ENCODE measurements at regions not wholly inside any gene's neighbourhood (a gene's known extent, or its start where the extent isn't known, plus 50 kb on each side); places are given as distances from the start of the nearest gene placed in this dataset.
A peak's percentile ranks its signal among the peaks of the same experiment; 100 is the strongest.

DNA sequence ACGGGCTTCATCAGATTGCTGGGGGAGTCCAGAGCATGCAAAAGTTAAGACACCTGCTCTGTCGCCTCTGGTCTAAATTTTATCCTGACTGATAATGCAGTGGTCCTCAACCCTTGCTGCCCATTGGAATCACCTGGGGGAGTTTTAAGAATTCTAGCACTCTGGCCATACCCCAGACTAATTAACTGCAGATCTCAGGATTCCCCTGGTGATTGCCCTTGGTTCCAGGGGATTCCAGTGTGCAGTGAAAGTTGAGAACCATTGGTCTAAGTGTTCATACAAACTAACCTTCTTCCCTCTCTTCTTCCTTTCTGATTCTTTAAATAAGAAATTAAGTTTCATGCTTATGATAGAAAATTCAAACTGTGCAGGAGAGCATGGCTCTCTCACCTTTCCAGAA lies 105.7 kb upstream of the MGAT5 start:
- H3K4me3 Mint-ChIP-seq: no peak overlapping the region
- no peaks in the 10 kb centered on the region for H3K27me3 Mint-ChIP-seq
- no peak overlapping the region for H3K27ac Mint-ChIP-seq
- H3K36me3 Mint-ChIP-seq: peaks cover 11% of the 10 kb centered on the region
- H3K9me3 Mint-ChIP-seq (ENCODE audit: low read depth): no peaks in the 10 kb centered on the region
- H3K4me1 Mint-ChIP-seq (ENCODE audit: low read depth): peaks cover 54% of the 10 kb centered on the region

DNA sequence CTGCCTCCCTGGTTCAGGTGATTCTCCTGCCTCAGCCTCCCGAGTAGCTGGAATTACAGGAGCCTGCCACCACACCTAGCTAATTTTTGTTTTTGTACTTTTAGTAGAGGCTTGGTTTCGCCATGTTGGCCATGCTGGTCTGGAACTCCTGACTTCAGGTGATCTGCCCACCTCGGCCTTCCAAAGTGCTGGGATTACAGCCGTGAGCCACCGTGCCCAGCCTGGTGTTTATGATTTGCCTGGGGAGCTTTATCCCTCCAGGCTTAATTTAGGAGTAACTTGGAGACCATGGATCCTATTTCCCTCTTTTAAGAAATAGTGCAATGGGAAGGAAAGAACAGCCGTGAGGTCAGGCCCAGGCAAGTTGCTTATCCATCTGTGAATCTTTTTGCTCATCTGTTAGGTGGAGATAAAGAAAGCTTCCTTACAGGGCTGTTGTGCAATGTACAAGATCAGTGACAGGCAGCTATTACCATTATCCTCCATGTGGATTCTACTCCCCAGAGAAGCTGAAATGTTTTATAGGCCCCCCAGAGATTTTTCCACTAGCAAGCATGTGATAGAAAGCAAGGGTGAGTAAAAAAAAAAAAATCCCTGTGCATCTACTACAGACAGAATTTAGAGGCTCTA lies 104.9 kb upstream of the MGAT5 start:
- H3K4me3 Mint-ChIP-seq: no peak overlapping the region
- H3K36me3 Mint-ChIP-seq: peaks cover 8% of the 10 kb centered on the region
- no peaks in the 10 kb centered on the region for H3K9me3 Mint-ChIP-seq (ENCODE audit: low read depth)
- peak overlapping the region; percentile 24 for H3K27ac Mint-ChIP-seq
- no peaks in the 10 kb centered on the region for H3K27me3 Mint-ChIP-seq
- peaks cover 46% of the 10 kb centered on the region for H3K4me1 Mint-ChIP-seq (ENCODE audit: low read depth)

DNA sequence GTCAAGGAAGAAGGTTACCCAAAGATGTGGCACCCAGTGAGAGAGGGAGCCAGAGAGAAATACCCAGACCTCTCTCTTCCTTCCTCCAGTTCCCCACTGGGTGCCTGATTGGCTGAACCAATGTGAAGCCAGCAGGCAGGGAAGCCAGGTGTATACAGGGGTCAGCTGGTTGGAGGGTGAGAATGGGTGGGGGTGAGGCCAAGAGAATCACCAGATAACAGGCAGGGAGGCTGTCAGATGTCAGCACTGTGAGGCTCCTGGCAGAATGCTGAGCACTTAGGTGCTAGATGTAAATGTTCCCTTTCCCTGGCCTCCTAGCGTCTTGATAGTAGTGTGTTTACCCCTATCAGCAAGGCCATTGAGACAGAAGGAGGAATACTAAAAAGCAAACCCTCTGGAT lies 104.0 kb upstream of the MGAT5 start:
- H3K9me3 Mint-ChIP-seq (ENCODE audit: low read depth): no peaks in the 10 kb centered on the region
- H3K36me3 Mint-ChIP-seq: peaks cover 10% of the 10 kb centered on the region
- no peaks in the 10 kb centered on the region for H3K27me3 Mint-ChIP-seq
- peaks cover 45% of the 10 kb centered on the region for H3K4me1 Mint-ChIP-seq (ENCODE audit: low read depth)
- H3K4me3 Mint-ChIP-seq: no peak overlapping the region
- H3K27ac Mint-ChIP-seq: no peak overlapping the region

DNA sequence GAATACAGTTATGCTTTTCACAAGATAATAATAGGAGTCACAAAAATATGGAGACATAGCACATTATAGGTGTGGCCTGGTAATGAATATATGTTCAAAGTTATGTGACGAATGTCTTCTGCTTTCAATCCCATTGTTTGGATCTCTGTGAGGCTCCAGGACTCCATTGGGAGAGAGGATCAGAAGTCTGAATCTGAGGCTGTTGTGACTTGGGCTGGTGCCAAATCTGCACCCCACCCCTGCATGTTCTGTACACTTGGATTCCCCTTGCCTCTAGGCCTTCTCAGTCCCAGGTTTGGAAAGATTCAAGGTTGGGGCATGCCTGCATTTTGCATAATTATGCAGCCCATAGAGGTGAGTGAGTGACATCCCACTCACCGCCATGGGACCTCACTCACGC lies 103.1 kb upstream of the MGAT5 start:
- no peaks in the 10 kb centered on the region for H3K27me3 Mint-ChIP-seq
- peaks cover 14% of the 10 kb centered on the region for H3K36me3 Mint-ChIP-seq
- H3K4me3 Mint-ChIP-seq: no peak overlapping the region
- peaks cover 43% of the 10 kb centered on the region for H3K4me1 Mint-ChIP-seq (ENCODE audit: low read depth)
- no peak overlapping the region for H3K27ac Mint-ChIP-seq
- no peaks in the 10 kb centered on the region for H3K9me3 Mint-ChIP-seq (ENCODE audit: low read depth)

DNA sequence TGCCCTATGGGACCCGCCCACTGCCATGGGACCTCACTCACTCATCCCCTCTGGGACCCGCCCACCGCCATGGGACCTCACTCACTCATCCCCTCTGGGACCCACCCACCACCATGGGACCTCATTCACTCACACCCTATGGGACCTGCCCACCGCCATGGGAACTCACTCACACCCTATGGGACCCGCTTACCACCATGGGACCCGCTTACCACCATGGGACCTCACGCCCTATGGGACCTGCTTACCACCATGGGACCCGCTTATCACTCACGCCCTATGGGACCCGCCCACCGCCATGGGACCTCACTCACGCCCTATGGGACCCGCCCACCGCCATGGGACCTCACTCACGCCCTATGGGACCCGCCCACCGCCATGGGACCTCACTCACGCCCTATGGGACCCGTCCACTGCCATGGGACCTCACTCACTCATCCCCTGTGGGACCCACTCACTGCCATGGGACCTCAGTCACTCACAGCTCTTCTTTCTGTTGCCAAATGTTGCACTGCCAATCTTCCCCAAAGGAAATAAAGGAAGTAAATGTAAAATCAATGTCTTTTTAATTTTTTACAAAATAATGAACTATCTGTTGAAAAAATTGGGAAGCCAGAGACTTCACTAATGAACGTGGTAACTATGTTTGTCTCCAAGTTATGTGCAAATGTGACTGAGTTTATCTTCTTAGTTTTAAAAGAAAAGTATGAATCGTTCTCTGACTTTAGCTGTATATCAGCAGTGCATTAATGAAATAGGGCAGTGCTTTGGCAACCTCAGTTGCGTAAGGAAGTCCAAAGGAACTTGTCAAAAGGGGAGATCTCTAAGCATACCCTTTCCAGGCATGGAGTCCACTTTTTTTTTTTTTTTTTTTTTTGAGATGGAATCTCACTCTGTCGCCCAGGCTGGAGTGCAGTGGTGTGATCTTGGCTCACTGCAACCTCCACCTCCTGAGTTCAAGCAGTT lies 101.5 kb upstream of the MGAT5 start:
- H3K27me3 Mint-ChIP-seq: no peaks in the 10 kb centered on the region
- H3K36me3 Mint-ChIP-seq: peaks cover 20% of the 10 kb centered on the region
- no peak overlapping the region for H3K4me3 Mint-ChIP-seq
- no peaks in the 10 kb centered on the region for H3K9me3 Mint-ChIP-seq (ENCODE audit: low read depth)
- H3K4me1 Mint-ChIP-seq (ENCODE audit: low read depth): peaks cover 40% of the 10 kb centered on the region
- no peak overlapping the region for H3K27ac Mint-ChIP-seq

DNA sequence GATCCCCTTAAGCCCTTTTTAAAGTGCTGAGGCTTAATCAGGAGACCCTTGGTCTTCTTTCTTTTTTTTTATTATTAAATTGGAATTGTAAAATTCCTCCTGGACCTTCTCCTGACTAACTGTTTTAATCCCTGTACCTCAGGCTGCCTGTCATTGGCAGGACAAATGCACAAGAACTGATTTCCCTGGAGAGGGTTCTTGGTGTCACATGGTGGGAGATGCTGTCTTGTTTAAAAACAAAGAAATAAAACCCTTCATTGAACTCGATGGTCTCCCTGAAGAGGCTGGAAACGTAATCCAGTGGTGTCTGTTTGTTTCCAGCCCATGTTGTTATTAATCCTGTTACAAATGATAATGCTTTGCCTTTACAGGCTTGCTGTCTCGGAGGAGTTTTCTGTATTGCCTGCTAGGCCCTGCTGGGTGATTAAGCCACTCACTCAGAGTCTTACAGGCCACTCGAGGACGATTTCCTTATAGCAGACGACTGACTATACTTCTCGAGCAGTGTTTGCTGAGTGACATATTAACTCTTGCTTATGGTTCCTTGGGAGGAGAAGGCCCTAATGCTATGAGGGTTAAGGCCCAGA lies 100.5 kb upstream of the MGAT5 start:
- peaks cover 35% of the 10 kb centered on the region for H3K4me1 Mint-ChIP-seq (ENCODE audit: low read depth)
- H3K27ac Mint-ChIP-seq: no peak overlapping the region
- H3K27me3 Mint-ChIP-seq: no peaks in the 10 kb centered on the region
- peaks cover 20% of the 10 kb centered on the region for H3K36me3 Mint-ChIP-seq
- no peaks in the 10 kb centered on the region for H3K9me3 Mint-ChIP-seq (ENCODE audit: low read depth)
- H3K4me3 Mint-ChIP-seq: no peak overlapping the region

DNA sequence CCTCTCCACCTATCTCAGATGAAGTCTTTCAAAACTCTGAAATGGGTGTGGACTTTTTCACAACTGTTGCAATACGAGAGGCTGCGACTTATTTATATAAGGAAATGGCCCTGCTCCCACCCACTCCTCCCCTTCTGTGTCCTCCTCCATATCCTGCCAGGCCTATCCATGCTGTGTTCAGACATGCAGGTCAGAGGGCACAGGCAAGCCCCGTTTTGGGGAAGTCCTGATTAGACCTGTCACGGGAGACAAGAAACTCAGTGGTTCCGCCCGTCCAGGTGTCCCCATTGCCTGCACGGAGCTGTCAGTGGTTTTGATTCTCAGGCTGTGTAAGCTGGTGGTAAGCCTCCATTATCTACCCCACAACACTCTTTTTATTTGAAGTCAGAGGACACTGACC lies 99.6 kb upstream of the MGAT5 start:
- H3K27ac Mint-ChIP-seq: no peak overlapping the region
- no peaks in the 10 kb centered on the region for H3K9me3 Mint-ChIP-seq (ENCODE audit: low read depth)
- H3K4me3 Mint-ChIP-seq: no peak overlapping the region
- H3K36me3 Mint-ChIP-seq: peaks cover 20% of the 10 kb centered on the region
- no peaks in the 10 kb centered on the region for H3K27me3 Mint-ChIP-seq
- H3K4me1 Mint-ChIP-seq (ENCODE audit: low read depth): peaks cover 36% of the 10 kb centered on the region

DNA sequence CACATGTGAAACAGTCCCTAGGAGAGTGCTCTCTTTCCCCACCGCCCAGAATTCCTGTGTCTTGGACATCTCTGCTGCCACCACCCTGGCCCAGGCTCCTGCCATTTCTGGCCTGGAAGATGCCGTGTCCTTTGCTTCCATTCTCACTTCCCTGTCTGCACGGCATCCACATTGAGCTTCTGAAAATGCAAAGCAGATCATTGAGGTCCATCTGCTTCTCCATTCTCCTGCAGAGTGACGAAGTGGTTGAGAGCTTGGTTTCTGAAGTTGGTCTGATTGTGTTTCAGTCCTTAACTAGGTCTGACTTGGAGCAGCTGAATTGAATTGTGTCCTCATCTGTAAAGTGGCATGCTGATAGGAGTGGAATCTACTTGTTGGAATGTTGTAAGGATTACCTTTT lies 98.7 kb upstream of the MGAT5 start:
- H3K9me3 Mint-ChIP-seq (ENCODE audit: low read depth): no peaks in the 10 kb centered on the region
- no peak overlapping the region for H3K4me3 Mint-ChIP-seq
- peaks cover 37% of the 10 kb centered on the region for H3K4me1 Mint-ChIP-seq (ENCODE audit: low read depth)
- H3K27ac Mint-ChIP-seq: peak overlapping the region; percentile 22
- H3K27me3 Mint-ChIP-seq: no peaks in the 10 kb centered on the region
- peaks cover 20% of the 10 kb centered on the region for H3K36me3 Mint-ChIP-seq

DNA sequence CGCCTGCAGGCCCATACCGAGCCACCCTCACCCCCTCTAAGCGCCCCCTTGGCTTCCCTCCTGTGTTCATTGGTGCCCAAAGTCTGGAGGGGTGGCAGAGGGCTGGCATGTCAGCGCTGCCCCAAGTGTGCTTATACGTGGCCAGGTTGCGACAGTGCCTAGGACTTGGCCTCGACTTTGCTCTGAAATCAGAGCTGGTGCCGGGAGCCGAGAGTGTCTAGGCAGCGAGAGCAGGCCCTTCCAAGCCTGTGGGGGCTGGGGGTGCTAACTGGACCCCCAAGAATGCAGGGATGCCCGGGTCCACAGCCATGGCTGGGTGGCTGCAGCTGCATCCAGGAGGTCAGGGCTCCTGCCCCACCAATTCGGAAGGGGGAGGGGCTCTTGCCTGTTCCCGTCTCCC lies 95.6 kb upstream of the MGAT5 start:
- peaks cover 14% of the 10 kb centered on the region for H3K36me3 Mint-ChIP-seq
- no peak overlapping the region for H3K4me3 Mint-ChIP-seq
- H3K27ac Mint-ChIP-seq: no peak overlapping the region
- no peaks in the 10 kb centered on the region for H3K9me3 Mint-ChIP-seq (ENCODE audit: low read depth)
- H3K4me1 Mint-ChIP-seq (ENCODE audit: low read depth): peaks cover 65% of the 10 kb centered on the region
- H3K27me3 Mint-ChIP-seq: no peaks in the 10 kb centered on the region

DNA sequence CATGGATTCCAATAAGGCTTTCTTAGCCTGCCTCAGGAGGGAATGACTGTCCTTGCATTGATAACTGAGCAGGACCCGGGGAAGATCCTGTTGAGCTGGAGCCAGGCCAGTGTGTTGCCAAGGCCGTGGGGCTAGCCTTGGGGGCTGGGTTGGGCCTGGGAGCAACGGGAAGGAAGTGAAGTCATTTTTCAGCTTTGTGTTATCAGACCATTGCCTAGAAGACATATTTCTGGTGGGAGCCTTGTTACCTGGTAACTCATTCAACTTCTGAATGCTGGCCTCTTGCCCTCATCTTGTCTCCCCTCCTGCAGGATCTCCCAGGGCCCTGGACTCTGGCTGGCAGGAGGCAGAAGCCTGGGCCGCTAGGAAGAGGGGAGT lies 92.7 kb upstream of the MGAT5 start:
- Mint-ChIP-seq H3K27ac (no peak overlapping the region), H3K4me1 (ENCODE audit: low read depth) (peaks cover 74% of the 10 kb centered on the region), H3K36me3 (peaks cover 4% of the 10 kb centered on the region), H3K9me3 (ENCODE audit: low read depth) (no peaks in the 10 kb centered on the region), H3K27me3 (no peaks in the 10 kb centered on the region), H3K4me3 (no peak overlapping the region)

DNA sequence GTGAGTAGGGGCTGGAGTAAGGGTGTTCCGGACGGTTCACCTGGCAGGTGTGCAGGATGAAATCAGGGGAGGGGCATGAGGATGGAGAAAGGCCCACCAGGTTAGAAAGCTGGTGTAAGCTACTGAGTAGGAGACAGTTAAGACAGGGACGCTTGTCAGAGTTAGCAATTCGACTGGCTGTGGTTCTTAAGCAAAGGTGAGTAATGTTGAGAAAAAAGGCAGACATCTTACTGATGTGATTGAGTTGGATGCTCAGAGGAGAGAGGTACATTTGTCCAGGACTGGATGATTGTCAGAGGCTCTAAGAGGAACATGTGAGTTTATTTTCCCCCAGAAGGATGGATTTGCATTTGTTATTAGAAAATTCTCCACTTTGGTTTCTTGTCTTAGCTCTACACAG lies 90.5 kb upstream of the MGAT5 start:
- H3K4me1 Mint-ChIP-seq (ENCODE audit: low read depth): peaks cover 85% of the 10 kb centered on the region
- peaks cover 2% of the 10 kb centered on the region for H3K36me3 Mint-ChIP-seq
- no peaks in the 10 kb centered on the region for H3K9me3 Mint-ChIP-seq (ENCODE audit: low read depth)
- peak overlapping the region; percentile 56 for H3K27ac Mint-ChIP-seq
- no peaks in the 10 kb centered on the region for H3K27me3 Mint-ChIP-seq
- H3K4me3 Mint-ChIP-seq: no peak overlapping the region

DNA sequence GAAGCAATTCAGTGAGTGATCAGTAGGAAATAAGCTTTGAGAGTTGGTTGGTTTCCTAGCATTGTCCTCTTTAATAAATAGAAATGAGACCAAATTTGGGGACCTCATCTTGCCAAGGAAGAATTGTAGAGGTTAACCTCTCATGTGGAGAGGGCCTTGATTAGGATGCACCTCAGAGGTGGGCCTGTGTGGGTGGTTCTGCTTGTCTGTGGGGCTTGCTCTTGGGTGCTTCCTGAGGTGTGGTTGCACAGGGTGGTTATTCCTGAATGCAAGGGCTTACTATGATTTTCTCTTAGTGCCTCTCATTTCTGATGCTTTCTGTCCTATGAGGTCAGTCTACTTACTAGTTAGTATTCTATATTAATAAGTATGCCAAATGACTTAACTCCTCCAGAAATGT lies 89.6 kb upstream of the MGAT5 start:
- Mint-ChIP-seq H3K36me3 (peaks cover 2% of the 10 kb centered on the region), H3K27me3 (no peaks in the 10 kb centered on the region), H3K9me3 (ENCODE audit: low read depth) (no peaks in the 10 kb centered on the region), H3K27ac (peak overlapping the region; percentile 35), H3K4me1 (ENCODE audit: low read depth) (peaks cover 89% of the 10 kb centered on the region), H3K4me3 (no peak overlapping the region)

DNA sequence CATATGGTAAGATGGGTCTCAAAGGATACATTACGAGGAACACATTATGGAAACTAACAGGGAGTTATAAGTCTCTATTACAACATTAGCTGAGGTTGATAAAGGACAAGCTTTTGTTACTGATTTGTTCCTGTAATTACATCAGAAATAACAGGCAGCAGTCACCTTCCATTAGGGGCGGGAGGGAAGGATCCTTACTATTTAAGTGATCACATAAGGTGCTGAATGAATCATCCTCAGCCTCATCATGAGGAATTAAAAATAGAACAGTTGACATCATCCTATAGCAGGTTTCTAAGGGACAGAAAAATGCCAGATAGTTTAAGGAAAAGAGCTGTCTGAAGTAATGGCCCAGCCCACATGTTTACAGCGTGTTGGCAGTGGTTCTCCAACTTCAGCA lies 86.9 kb upstream of the MGAT5 start:
- no peaks in the 10 kb centered on the region for H3K27me3 Mint-ChIP-seq
- peak overlapping the region; percentile 0 for H3K4me3 Mint-ChIP-seq
- H3K36me3 Mint-ChIP-seq: peaks cover 2% of the 10 kb centered on the region
- peak overlapping the region; percentile 68 for H3K27ac Mint-ChIP-seq
- peaks cover 86% of the 10 kb centered on the region for H3K4me1 Mint-ChIP-seq (ENCODE audit: low read depth)
- no peaks in the 10 kb centered on the region for H3K9me3 Mint-ChIP-seq (ENCODE audit: low read depth)

DNA sequence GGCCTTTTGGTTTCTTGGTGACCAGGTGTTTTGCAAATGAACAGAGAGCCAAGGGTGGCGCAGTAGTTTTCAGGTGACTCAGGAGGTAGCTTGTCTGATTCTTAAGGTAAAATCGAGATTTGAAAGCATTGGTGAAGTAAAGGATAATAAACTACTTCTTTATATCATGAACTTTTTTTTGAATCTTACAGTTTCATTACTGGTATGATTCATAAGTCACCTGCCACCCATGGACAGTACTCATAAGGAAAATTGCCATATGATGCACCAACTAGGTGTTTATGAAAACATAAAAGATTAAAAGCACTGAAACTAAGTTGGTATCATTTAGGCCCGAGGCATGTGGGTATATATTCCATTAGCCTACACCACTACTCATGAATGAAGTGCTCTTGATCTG lies 84.1 kb upstream of the MGAT5 start:
- H3K4me3 Mint-ChIP-seq: no peak overlapping the region
- H3K27ac Mint-ChIP-seq: peak overlapping the region; percentile 85
- H3K4me1 Mint-ChIP-seq (ENCODE audit: low read depth): peaks cover 83% of the 10 kb centered on the region
- no peaks in the 10 kb centered on the region for H3K9me3 Mint-ChIP-seq (ENCODE audit: low read depth)
- no peaks in the 10 kb centered on the region for H3K36me3 Mint-ChIP-seq
- no peaks in the 10 kb centered on the region for H3K27me3 Mint-ChIP-seq

DNA sequence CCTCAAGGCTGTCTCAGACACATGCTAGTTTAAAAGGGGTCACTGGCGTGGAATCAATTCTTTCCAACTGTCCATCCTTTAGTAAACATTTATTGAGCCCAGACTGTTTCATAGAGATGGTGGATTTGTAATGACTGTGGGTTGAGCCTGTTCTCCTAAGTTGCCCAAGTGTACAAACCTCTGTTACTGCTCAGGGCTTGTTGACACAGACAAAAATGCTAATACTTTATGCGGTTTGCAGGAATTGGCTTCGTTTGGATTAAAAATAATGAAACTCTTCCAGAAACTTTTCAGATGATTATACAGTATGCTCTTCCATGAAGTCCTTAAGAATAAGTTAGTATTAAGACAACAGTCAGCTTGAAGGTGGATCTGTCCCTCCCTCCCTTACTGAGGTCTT lies 83.6 kb upstream of the MGAT5 start:
- Mint-ChIP-seq H3K9me3 (ENCODE audit: low read depth) (no peaks in the 10 kb centered on the region), H3K36me3 (no peaks in the 10 kb centered on the region), H3K27me3 (no peaks in the 10 kb centered on the region), H3K4me3 (peak overlapping the region; percentile 38), H3K27ac (peak overlapping the region; percentile 85), H3K4me1 (ENCODE audit: low read depth) (peaks cover 83% of the 10 kb centered on the region)
